ENCODE measurements at regions not wholly inside any gene's neighbourhood (a gene's known extent, or its start where the extent isn't known, plus 50 kb on each side); places are given as distances from the start of the nearest gene placed in this dataset.

DNA sequence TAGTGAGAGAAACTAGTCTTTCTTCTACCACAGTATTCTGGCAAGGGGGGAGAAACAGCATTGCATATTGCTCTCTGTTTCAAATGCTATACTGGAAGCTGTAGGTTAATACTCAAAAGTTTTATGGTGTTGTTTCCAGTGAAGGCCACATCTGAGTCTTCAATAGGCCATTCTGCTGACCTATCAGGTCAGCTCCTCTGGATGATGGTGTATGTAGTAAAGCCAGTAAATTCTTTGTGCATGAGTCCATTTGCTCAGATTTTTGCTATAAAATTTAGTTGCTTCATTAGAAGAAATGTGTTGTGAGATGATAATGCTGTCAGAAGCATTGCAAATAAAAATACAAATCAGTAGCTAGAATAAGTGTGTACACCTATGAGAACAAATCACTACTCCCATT lies 64.9 kb upstream of the RBMS3 start:
- no peak overlapping the region for H3K4me3 Mint-ChIP-seq
- H3K27ac Mint-ChIP-seq, result no peak overlapping the region
- ChIA-PET POLR2A (no interaction called here), CTCF (no interaction called here)
- H3K4me1 Mint-ChIP-seq, result peaks cover 5% of the 10 kb centered on the region
- DNase-seq, result no peak
- H3K27me3 Mint-ChIP-seq, result no peaks in the 10 kb centered on the region
- no peaks in the 10 kb centered on the region for H3K9me3 Mint-ChIP-seq
- no peaks in the 10 kb centered on the region for H3K36me3 Mint-ChIP-seq (ENCODE audit: low read depth)

DNA sequence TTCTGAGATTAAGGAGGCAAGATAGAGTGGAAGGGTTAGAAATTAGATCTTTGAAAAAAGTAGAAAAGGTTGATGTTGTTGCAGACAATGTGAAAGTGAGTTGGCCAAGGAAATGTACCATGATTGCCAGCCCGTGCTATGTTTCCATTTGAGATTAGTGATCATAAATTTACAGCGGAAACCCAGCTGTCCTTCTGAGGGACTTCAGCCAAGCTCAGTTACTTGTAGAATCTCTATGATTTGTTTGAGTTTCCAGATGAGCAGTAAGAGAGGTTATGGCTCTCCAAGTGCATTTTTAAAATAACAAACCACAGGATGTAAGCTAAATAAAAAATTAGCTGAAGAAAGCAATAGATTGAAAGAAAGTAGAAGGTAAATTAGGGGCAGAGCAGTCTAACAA lies 54.2 kb upstream of the RBMS3 start:
- no peaks in the 10 kb centered on the region for H3K36me3 Mint-ChIP-seq (ENCODE audit: low read depth)
- H3K27me3 Mint-ChIP-seq, result no peaks in the 10 kb centered on the region
- H3K9me3 Mint-ChIP-seq, result peaks cover 2% of the 10 kb centered on the region
- DNase-seq, result no peak
- CTCF ChIA-PET, result no interaction called here
- no peak overlapping the region for H3K27ac Mint-ChIP-seq
- POLR2A ChIA-PET, result no interaction called here
- H3K4me1 Mint-ChIP-seq, result no peaks in the 10 kb centered on the region
- no peak overlapping the region for H3K4me3 Mint-ChIP-seq

GRCh38 chr3:29227307-29227706 lies 53.6 kb upstream of the RBMS3 start:
- DNase-seq, result no peak
- ChIA-PET CTCF (no interaction called here), POLR2A (no interaction called here)
- no peaks in the 10 kb centered on the region for H3K36me3 Mint-ChIP-seq (ENCODE audit: low read depth)
- no peak overlapping the region for H3K27ac Mint-ChIP-seq
- peaks cover 2% of the 10 kb centered on the region for H3K9me3 Mint-ChIP-seq
- no peaks in the 10 kb centered on the region for H3K4me1 Mint-ChIP-seq
- H3K27me3 Mint-ChIP-seq, result no peaks in the 10 kb centered on the region
- H3K4me3 Mint-ChIP-seq, result no peak overlapping the region
